SH-SY5Y (cell line): ENCODE measurements at regions not wholly inside any gene's neighbourhood (a gene's known extent, or its start where the extent isn't known, plus 50 kb on each side); places are given as distances from the start of the nearest gene placed in this dataset.

Experiments
- GATA2 ChIP-seq: IDR thresholded peaks from 2 replicates; pipeline ENCODE4 v1.6.1; 2011; ENCODE audit warnings: mild to moderate bottlenecking, low read depth, low read length
- GATA3 ChIP-seq: IDR thresholded peaks from 2 replicates; pipeline ENCODE4 v1.6.1; 2011; ENCODE audit warnings: low read depth, mild to moderate bottlenecking, low read length, moderate library complexity

DNA sequence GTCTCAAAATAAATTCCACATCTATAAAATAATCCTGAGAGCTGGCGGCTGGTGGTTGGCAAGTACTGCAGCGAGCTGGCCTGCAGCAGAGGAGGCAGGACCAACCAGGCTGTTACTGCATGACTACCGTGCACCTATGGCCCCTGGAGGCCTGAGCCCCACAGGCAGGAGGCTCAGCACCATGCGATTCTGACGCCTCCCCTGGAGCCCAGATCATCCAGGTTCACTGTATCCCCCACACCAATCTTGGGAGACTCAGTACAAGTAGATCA, 159.5 kb upstream of the NCAM1 start:
- TF ChIP-seq GATA2: no peak
- TF ChIP-seq GATA3: no peak
